Erythroblast (primary cell): ENCODE measurements at regions not wholly inside any gene's neighbourhood (a gene's known extent, or its start where the extent isn't known, plus 50 kb on each side); places are given as distances from the start of the nearest gene placed in this dataset.

Experiments used
- GATA1 ChIP-seq: IDR thresholded peaks from 2 replicates; pipeline ENCODE4 v1.6.1; 2011; ENCODE audit warnings: low read depth, mild to moderate bottlenecking, control low read depth, low read length, moderate library complexity
- POLR2A ChIP-seq: IDR thresholded peaks from 2 replicates; pipeline ENCODE4 v1.6.1; 2011; ENCODE audit warnings: mild to moderate bottlenecking, low read length

DNA sequence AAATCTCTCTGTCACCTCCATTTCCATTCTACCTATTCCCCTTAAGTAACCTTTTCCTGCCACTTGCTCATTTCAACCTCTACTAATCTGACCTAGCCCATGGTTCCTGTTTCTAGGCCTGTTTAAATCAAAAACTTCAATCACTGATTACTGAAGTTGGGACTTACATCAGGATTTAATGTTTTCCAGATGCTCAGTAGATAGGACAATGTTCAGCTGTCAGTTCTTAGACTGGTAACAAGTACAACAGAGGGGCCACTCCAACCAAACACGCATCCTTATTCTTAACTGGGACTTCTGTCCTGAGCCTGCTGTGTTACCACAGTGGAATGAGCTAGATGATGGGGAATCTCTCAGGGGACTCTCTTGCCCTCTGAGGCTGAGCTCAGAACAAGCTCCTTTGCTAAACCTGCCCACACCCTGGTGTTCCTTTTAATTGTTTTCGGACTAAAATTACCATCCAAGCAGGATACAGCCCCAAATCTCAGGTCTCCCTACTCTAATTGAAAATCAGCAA lies 974.6 kb downstream of the TTLL7 start:
- TF ChIP-seq POLR2A, result no peak
- TF ChIP-seq GATA1, result no peak
